ENCODE measurements at regions not wholly inside any gene's neighbourhood (a gene's known extent, or its start where the extent isn't known, plus 50 kb on each side); places are given as distances from the start of the nearest gene placed in this dataset.

- TF ChIP-seq CTCF (IDR thresholded peaks at IDR 0.05; ENCODE audit: insufficient read depth, low read depth, low read length) (no peak), EZH2 (IDR thresholded peaks at IDR 0.05; ENCODE audit: insufficient read depth, low read length) (no peak)
Observed at GRCh38 chr2:6498841-6499240, 366.9 kb downstream of the CMPK2 start.
